ENCODE measurements at regions not wholly inside any gene's neighbourhood (a gene's known extent, or its start where the extent isn't known, plus 50 kb on each side); places are given as distances from the start of the nearest gene placed in this dataset.

DNA sequence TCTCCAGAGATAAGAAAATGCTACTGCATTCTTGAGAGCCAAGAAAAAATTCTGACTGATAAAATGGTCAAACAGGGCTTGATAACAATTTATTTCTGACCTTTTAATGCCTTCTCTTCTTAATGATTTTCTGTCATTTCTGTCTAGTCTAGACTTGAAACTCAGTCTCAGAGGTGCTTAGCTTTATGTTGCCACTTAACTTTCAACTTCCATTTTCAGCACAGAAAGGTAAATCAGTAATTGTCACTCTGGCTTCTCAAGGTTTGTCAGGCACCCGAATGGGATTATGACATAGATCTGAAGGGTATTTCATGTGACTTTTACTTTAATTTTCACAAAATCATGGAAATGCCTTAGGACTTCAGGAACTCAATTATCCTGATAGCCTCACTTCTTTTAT lies 155.4 kb upstream of the GBE1 start:
- TF ChIP-seq, protein P1, sequence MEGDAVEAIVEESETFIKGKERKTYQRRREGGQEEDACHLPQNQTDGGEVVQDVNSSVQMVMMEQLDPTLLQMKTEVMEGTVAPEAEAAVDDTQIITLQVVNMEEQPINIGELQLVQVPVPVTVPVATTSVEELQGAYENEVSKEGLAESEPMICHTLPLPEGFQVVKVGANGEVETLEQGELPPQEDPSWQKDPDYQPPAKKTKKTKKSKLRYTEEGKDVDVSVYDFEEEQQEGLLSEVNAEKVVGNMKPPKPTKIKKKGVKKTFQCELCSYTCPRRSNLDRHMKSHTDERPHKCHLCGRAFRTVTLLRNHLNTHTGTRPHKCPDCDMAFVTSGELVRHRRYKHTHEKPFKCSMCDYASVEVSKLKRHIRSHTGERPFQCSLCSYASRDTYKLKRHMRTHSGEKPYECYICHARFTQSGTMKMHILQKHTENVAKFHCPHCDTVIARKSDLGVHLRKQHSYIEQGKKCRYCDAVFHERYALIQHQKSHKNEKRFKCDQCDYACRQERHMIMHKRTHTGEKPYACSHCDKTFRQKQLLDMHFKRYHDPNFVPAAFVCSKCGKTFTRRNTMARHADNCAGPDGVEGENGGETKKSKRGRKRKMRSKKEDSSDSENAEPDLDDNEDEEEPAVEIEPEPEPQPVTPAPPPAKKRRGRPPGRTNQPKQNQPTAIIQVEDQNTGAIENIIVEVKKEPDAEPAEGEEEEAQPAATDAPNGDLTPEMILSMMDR (IDR thresholded peaks at IDR 0.05), result no peak
- TF ChIP-seq POLR2A (IDR thresholded peaks at IDR 0.05), result no peak
